SK-N-DZ (cell line): ENCODE measurements at regions not wholly inside any gene's neighbourhood (a gene's known extent, or its start where the extent isn't known, plus 50 kb on each side); places are given as distances from the start of the nearest gene placed in this dataset.

Source experiments
- DNase-seq: peaks from one replicate; pipeline ENCODE4 v3.0.0-alpha.2; 2015; ENCODE audit warnings: low spot score

- DNase-seq = peak; percentile 73
Observed at GRCh38 chr3:102225407-102226132, 209.2 kb upstream of the ZPLD1 start.

- DNase-seq = no peak
Observed at GRCh38 chr3:102226463-102226862, 208.4 kb upstream of the ZPLD1 start.

- peak; percentile 80 for DNase-seq
Observed at GRCh38 chr3:102229062-102229655, 205.7 kb upstream of the ZPLD1 start.

DNA sequence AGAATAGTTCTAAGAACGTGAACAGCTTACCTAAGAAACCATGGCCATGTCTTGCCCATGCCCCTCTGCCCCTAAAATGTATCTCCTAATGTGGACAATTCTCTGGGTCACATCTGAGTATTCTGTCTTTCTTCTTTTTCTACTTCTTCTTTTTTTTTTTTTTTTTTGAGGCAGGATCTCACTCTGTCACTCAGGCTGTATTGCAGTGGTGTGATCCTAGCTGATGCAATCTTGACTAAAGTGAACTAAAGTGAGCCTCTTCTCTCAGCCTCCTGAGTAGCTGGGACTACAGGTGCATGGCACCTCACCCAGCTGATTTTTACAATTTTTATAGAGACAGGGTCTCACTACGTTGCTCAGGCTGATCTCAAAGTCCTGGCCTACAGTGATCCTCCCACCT, 204.8 kb upstream of the ZPLD1 start:
- no peak for DNase-seq

- DNase-seq = no peak
Observed at GRCh38 chr3:102233881-102234280, 200.9 kb upstream of the ZPLD1 start.

DNA sequence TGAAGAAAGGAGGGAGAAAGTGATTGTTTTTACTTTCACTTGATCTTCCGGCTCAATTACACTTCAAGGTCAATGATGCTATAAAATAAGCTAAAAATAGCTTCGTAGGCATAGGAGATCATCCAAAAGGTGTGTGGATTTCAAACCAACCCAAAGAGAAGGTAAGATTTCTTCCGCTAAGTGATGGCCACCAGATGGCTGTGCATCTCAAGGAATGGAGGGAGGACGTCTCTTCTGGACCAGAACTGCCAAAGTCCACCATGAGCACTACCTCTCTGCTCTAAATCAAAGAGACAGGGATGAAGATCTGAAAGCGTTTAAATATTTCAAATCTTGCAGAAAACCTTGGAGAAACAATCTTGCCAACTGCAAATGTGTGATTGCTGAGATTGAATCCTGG, 199.1 kb upstream of the ZPLD1 start:
- DNase-seq = no peak

DNA sequence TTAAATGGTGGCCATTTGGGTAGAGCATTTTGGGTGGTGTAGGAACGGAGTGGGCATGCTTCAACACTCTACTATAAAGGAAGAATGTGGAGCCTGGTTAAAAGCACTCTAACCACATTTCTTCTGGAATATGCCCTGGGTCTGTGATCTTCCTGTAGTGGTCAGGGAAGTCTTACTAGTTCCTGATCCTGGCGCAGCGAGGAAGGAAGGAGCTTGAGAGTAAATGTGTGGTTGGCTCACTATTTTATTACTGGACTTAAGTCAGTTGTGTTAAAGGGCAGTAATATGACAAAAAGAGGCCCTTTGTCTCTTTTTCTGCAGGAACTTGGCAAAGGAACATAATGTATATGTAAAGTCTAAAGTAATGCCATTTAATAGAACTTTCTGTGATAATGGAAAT, 197.6 kb upstream of the ZPLD1 start:
- no peak for DNase-seq

GRCh38 chr3:102237838-102238237, 197.0 kb upstream of the ZPLD1 start:
- DNase-seq = no peak

- no peak for DNase-seq
Observed at GRCh38 chr3:102238362-102238761, 196.5 kb upstream of the ZPLD1 start.

- DNase-seq = no peak
Observed at GRCh38 chr3:102240720-102241119, 194.1 kb upstream of the ZPLD1 start.

- DNase-seq = no peak
Observed at GRCh38 chr3:102248981-102249705, 185.7 kb upstream of the ZPLD1 start.

DNA sequence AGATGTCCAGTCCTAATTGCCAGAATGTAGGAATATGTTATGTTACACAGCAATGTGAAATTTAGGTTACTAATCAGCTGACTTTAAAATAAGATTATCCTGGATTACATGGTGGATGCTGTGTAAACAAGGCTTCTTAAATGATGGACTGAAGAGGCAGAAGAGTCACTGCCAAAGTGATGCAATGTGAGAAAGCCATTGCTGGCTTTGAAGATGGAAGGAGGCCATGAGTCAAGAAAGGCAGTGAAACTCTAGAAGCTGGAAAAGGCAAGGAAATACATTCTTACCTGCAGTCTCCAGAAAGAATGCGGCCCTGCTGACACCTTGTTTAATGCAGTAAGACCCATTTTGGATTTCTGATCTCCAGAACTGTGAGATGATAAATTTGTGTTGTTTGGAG, 179.1 kb upstream of the ZPLD1 start:
- DNase-seq = no peak

DNA sequence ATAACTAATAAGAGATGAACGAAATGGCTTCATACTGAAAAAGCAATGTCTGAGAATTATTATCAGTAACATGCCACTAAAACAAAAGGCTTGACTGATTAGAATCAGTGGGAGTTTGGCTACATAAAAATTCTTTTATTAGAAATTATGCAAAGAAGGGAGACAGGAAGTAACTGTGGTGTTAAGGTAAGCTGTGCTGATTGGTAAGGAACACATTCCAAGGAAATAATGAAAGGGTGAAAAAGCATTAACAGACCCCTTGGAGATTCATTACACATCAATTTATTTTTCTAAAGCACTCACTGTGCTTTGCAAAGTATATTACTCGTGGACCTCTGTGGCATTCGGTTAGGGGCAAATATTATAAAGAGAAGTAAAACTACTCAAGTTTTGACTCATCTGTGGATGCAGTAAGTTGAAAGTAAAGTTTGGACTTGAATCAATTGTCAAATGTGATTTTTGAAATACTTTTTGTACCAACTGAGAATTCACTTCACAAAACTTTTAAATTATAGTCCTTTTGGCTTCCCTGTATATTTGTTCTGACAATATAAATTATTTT, 176.1 kb upstream of the ZPLD1 start:
- no peak for DNase-seq

GRCh38 chr3:102259663-102260062, 175.2 kb upstream of the ZPLD1 start:
- no peak for DNase-seq

DNA sequence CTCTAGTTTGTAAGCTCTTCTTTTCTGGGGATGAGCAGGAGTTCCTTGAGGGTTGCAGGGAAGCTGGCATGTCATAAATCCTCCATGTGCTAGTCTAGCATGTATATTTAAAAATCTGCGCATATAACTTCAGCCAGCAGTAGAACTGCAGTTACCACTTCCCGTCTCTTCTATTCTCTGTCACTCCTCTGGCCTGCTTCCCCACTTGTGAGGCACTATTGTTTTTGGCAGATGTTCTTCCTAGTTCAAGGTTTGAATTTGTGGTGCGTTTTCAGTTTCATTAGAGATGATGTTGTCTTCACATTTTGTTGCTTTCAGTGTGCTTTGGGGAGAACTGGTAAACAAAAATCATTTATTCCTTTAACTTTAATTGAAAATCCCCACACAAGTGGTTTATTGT, 169.1 kb upstream of the ZPLD1 start:
- no peak for DNase-seq

GRCh38 chr3:102269406-102269805, 165.4 kb upstream of the ZPLD1 start:
- peak; percentile 28 for DNase-seq

- peak; percentile 35 for DNase-seq
Observed at GRCh38 chr3:102290241-102290640, 144.6 kb upstream of the ZPLD1 start.

- DNase-seq = no peak
Observed at GRCh38 chr3:102295756-102296155, 139.1 kb upstream of the ZPLD1 start.

- DNase-seq = peak; percentile 4
Observed at GRCh38 chr3:102297072-102297658, 137.7 kb upstream of the ZPLD1 start.

- no peak for DNase-seq
Observed at GRCh38 chr3:102299125-102299877, 135.5 kb upstream of the ZPLD1 start.

DNA sequence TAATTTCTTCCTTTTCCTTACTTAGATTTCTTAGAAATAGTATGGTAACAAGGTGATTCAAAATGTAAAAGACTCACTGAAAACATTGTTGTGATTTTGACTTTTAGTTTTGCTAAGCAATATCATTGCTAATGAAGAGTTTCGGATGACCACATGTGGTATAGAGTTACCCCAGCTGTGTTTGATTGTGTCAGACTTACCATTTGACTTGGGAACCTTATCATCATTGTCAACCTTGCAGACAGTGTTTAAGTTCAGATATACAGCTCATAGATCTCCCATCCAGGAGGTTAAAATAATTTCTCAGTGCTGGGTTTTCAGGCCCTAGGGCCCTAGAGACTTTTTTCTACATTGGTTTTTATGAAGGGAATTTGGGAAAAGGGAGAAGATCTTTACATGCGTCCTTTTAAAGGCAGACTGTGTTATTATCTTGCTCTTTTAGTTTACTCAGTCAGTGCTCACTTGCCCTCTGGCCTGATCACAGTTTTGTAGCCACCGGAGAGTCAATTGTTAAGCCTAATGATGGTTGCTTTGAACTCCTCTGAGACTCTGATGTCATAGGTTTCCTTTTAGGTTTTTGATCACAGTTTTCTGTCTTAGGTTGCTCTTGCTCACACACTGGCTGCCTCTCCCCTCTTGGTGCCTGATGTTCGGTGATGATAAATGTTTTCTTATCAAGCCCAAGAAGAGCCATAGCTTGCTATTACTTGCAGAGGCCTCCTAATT, 133.5 kb upstream of the ZPLD1 start:
- DNase-seq = no peak
